HG02885 (cell line): ENCODE measurements at regions not wholly inside any gene's neighbourhood (a gene's known extent, or its start where the extent isn't known, plus 50 kb on each side); places are given as distances from the start of the nearest gene placed in this dataset.
A peak's percentile ranks its signal among the peaks of the same experiment; 100 is the strongest.

Experiments
- ATAC-seq: cut with Tn5 transposase; IDR thresholded peaks from one replicate; pipeline ENCODE4 v1.9.1; 2021; ENCODE audit warnings: mild to moderate bottlenecking; ENCODE audit not compliant: unreplicated experiment, poor library complexity

GRCh38 chr11:115803073-115803740 lies 299.0 kb upstream of the CADM1 start:
- ATAC-seq = no peak

- no peak for ATAC-seq
Measured at GRCh38 chr11:115802641-115803040, 298.4 kb upstream of the CADM1 start.

- no peak for ATAC-seq
Measured at GRCh38 chr11:115792903-115793302, 288.7 kb upstream of the CADM1 start.

GRCh38 chr11:115787302-115787701 lies 283.1 kb upstream of the CADM1 start:
- no peak for ATAC-seq

GRCh38 chr11:115784796-115785521 lies 280.7 kb upstream of the CADM1 start:
- ATAC-seq = no peak

- no peak for ATAC-seq
Measured at GRCh38 chr11:115780646-115781362, 276.6 kb upstream of the CADM1 start.

- ATAC-seq = peak; percentile 68
Measured at GRCh38 chr11:115778928-115779650, 274.9 kb upstream of the CADM1 start.

- ATAC-seq = no peak
Measured at GRCh38 chr11:115776916-115777315, 272.7 kb upstream of the CADM1 start.

GRCh38 chr11:115775846-115776245 lies 271.6 kb upstream of the CADM1 start:
- ATAC-seq = no peak

- ATAC-seq = no peak
Measured at GRCh38 chr11:115774756-115775155, 270.5 kb upstream of the CADM1 start.

GRCh38 chr11:115769891-115770290 lies 265.7 kb upstream of the CADM1 start:
- no peak for ATAC-seq

GRCh38 chr11:115767883-115768282 lies 263.7 kb upstream of the CADM1 start:
- no peak for ATAC-seq

GRCh38 chr11:115767047-115767802 lies 263.0 kb upstream of the CADM1 start:
- no peak for ATAC-seq

GRCh38 chr11:115766561-115766960 lies 262.3 kb upstream of the CADM1 start:
- ATAC-seq = no peak

GRCh38 chr11:115765803-115766239 lies 261.6 kb upstream of the CADM1 start:
- ATAC-seq = no peak

- no peak for ATAC-seq
Measured at GRCh38 chr11:115764176-115764575, 260.0 kb upstream of the CADM1 start.

- ATAC-seq = no peak
Measured at GRCh38 chr11:115761817-115762216, 257.6 kb upstream of the CADM1 start.

- ATAC-seq = no peak
Measured at GRCh38 chr11:115761348-115761747, 257.1 kb upstream of the CADM1 start.

GRCh38 chr11:115760461-115761320 lies 256.5 kb upstream of the CADM1 start:
- no peak for ATAC-seq
